Right lobe of liver (tissue), 6 donors: ENCODE measurements at regions not wholly inside any gene's neighbourhood (a gene's known extent, or its start where the extent isn't known, plus 50 kb on each side); places are given as distances from the start of the nearest gene placed in this dataset.
"Not testable (repeated sequence)": the region's sequence is repeated elsewhere in the genome, so short reads cannot be mapped to it uniquely, and the experiment has no call there.

ENCODE experiments used
- ATAC-seq, 4 donors: fragments of 200-7000 bp; cut with Tn5 transposase; one replicate each; pipeline ENCODE4 v1.9.1; 2020; ENCODE audit warnings: mild to moderate bottlenecking in 4 of 4, moderate library complexity in 4 of 4
- DNase-seq, 3 donors: peaks; one replicate each; pipeline ENCODE4 v3.0.0-alpha.2; 2020
- H3K27ac ChIP-seq, 3 donors: fragments of 200-600 bp; one replicate each; pipeline ENCODE4 v1.8.0; 2022
- H3K27me3 ChIP-seq, 2 donors: fragments of 200-600 bp; one replicate each; pipeline ENCODE4 v1.8.0; 2022
- H3K36me3 ChIP-seq, 4 donors: fragments of 200-600 bp; sonication (generic) in 1 of 4; one replicate each; pipeline versions ENCODE4 v1.5.1 to v1.8.0; 2017 to 2022; ENCODE audit warnings: control low read depth in 1 of 4
- H3K4me1 ChIP-seq, 4 donors: fragments of 200-600 bp; sonication (generic) in 1 of 4; one replicate each; pipeline versions ENCODE4 v1.5.1 to v1.8.0; 2017 to 2022; ENCODE audit warnings: control low read depth in 1 of 4
- H3K4me3 ChIP-seq, 3 donors: fragments of 200-600 bp; one replicate each; pipeline ENCODE4 v1.8.0; 2022
- H3K9me3 ChIP-seq, 4 donors: fragments of 200-600 bp; sonication (generic) in 1 of 4; one replicate each; pipeline versions ENCODE4 v1.5.1 to v1.8.0; 2017 to 2022; ENCODE audit warnings: control low read depth in 1 of 4
- CTCF ChIP-seq, 4 donors: fragments of 200-600 bp in 3 of 4; fragments of 450-650 bp in 1 of 4; IDR thresholded peaks; one replicate each; pipeline versions ENCODE4 v1.5.1 to v1.8.0; 2016 to 2022; ENCODE audit warnings: antibody characterized with exemption in 4 of 4, mild to moderate bottlenecking in 2 of 4
- POLR2A ChIP-seq: fragments of 450-650 bp; IDR thresholded peaks from one replicate; pipeline ENCODE4 v1.6.1; 2017; ENCODE audit warnings: antibody characterized with exemption, mild to moderate bottlenecking
- WGBS: methylation state at CpG from one replicate; pipeline ENCODE4 v1.1.6; 2018; ENCODE audit warnings: low coverage, low lambda C conversion rate; ENCODE audit not compliant: insufficient coverage; ENCODE audit errors: missing lambda C conversion rate; 5-methylcytosine and 5-hydroxymethylcytosine counted together
- intact Hi-C, 2 donors: fragments of 100-400 bp; cut with DNase I; formaldehyde crosslinking; loops; one replicate each; pipeline versions ENCODE4 v1.11.2 to v1.14.1; 2022
- donor health status: DM: no; HTN: yes; CAD: no.
- donor health status: DM: no; HTN: no; CAD: no.
- donor health status: DM: no; HTN: no; CAD: no.
- donor health status: DM: no; HTN: yes; CAD: no.
- donor health status: DM: no; HTN: yes; CAD: no.

GRCh38 chrX:3807906-3808305 is 94.5 kb upstream of the PRKX start:
- TF ChIP-seq POLR2A, result no peak
- no peak for TF ChIP-seq CTCF (IDR thresholded peaks at IDR 0.05)
- ATAC-seq (no peak), DNase-seq (no peak)
- H3K4me1 ChIP-seq, result no peaks in the 10 kb centered on the region
- H3K4me3 ChIP-seq, result no peak overlapping the region
- no peaks in the 10 kb centered on the region for H3K9me3 ChIP-seq
- H3K27ac ChIP-seq, result no peak overlapping the region
- WGBS, result 27% methylated on average over 4 of the region's 4 CpGs
- no peaks in the 10 kb centered on the region for H3K27me3 ChIP-seq
- intact Hi-C loops, result no loop called here
- H3K36me3 ChIP-seq, result no peaks in the 10 kb centered on the region

GRCh38 chrX:3806630-3807029 is 93.2 kb upstream of the PRKX start:
- Histone ChIP-seq H3K27me3 (no peaks in the 10 kb centered on the region), H3K4me1 (no peaks in the 10 kb centered on the region), H3K4me3 (no peak overlapping the region), H3K27ac (no peak overlapping the region), H3K36me3 (no peaks in the 10 kb centered on the region), H3K9me3 (no peaks in the 10 kb centered on the region)
- DNase-seq (no peak), ATAC-seq (no peak)
- intact Hi-C loops, result no loop called here
- no peak for TF ChIP-seq POLR2A
- TF ChIP-seq CTCF (IDR thresholded peaks at IDR 0.05), result no peak
- WGBS, result 14% methylated on average over 7 of the region's 10 CpGs

- Histone ChIP-seq H3K27me3 (no peaks in the 10 kb centered on the region), H3K9me3 (no peaks in the 10 kb centered on the region), H3K4me3 (no peak overlapping the region), H3K36me3 (no peaks in the 10 kb centered on the region), H3K27ac (no peak overlapping the region), H3K4me1 (no peaks in the 10 kb centered on the region)
- intact Hi-C loops, result no loop called here
- ATAC-seq (no peak), DNase-seq (no peak)
- 37% methylated on average over 2 of the region's 4 CpGs for WGBS
- TF ChIP-seq CTCF (IDR thresholded peaks at IDR 0.05) (no peak), POLR2A (no peak)
Measured at GRCh38 chrX:3803713-3804112, 90.3 kb upstream of the PRKX start.

- TF ChIP-seq POLR2A (no peak), CTCF (IDR thresholded peaks at IDR 0.05) (no peak)
- peak in 1 of 4 donors; percentile 51 for ATAC-seq
- H3K9me3 ChIP-seq, result no peaks in the 10 kb centered on the region
- no peak overlapping the region for H3K27ac ChIP-seq
- WGBS, result 61% methylated on average over 5 of the region's 5 CpGs
- no peaks in the 10 kb centered on the region for H3K27me3 ChIP-seq
- H3K36me3 ChIP-seq, result no peaks in the 10 kb centered on the region
- no peak for DNase-seq
- H3K4me1 ChIP-seq, result no peaks in the 10 kb centered on the region
- no peak overlapping the region for H3K4me3 ChIP-seq
- intact Hi-C loops, result no loop called here
Measured at GRCh38 chrX:3803305-3803704, 89.9 kb upstream of the PRKX start.

GRCh38 chrX:3795411-3795810 is 82.0 kb upstream of the PRKX start:
- DNase-seq, result not testable (repeated sequence)

More at GRCh38 chrX:3795411-3795810, 82.0 kb upstream of the PRKX start:
- 31% methylated on average over 4 of the region's 4 CpGs for WGBS
- H3K4me3 ChIP-seq, intact Hi-C loops, H3K36me3 ChIP-seq, H3K4me1 ChIP-seq, H3K27ac ChIP-seq, H3K9me3 ChIP-seq, H3K27me3 ChIP-seq: not testable (repeated sequence)
- ATAC-seq, result peak in 3 of 4 donors; percentile 36 to 61 (median 58)
